Type B pancreatic cell (in vitro differentiated cells): ENCODE measurements at regions not wholly inside any gene's neighbourhood (a gene's known extent, or its start where the extent isn't known, plus 50 kb on each side); places are given as distances from the start of the nearest gene placed in this dataset.

Source experiments
- DNase-seq: peaks from one replicate; pipeline ENCODE4 v3.0.0; 2021; ENCODE audit warnings: mixed read lengths; ENCODE audit not compliant: unreplicated experiment; ENCODE audit errors: extremely low spot score
- H3K27ac Mint-ChIP-seq: 2 replicates; pipeline ENCODE4 v1.8.0; 2021; ENCODE audit warnings: mild to moderate bottlenecking, mixed read lengths
- H3K27me3 Mint-ChIP-seq: 2 replicates; pipeline ENCODE4 v1.8.0; 2021; ENCODE audit warnings: mixed read lengths
- H3K36me3 Mint-ChIP-seq: 2 replicates; pipeline ENCODE4 v1.8.0; 2021; ENCODE audit warnings: mixed read lengths
- H3K4me1 Mint-ChIP-seq: one replicate; pipeline ENCODE4 v1.8.0; 2021; ENCODE audit warnings: mixed read lengths; ENCODE audit not compliant: unreplicated experiment
- H3K4me3 Mint-ChIP-seq: 2 replicates; pipeline ENCODE4 v1.8.0; 2021; ENCODE audit warnings: mild to moderate bottlenecking, mixed read lengths
- H3K9me3 Mint-ChIP-seq: 2 replicates; pipeline ENCODE4 v1.8.0; 2021; ENCODE audit warnings: mixed read lengths
- CTCF ChIP-seq: fragments of 200-600 bp; sonication (generic); conservative IDR thresholded peaks from 2 replicates; pipeline ENCODE4 v1.5.0; 2021; ENCODE audit warnings: antibody characterized with exemption, mild to moderate bottlenecking

- H3K9me3 Mint-ChIP-seq, result no peaks in the 10 kb centered on the region
- no peak overlapping the region for H3K27ac Mint-ChIP-seq
- peaks cover 6% of the 10 kb centered on the region for H3K27me3 Mint-ChIP-seq
- TF ChIP-seq CTCF, result no peak
- H3K4me1 Mint-ChIP-seq, result no peaks in the 10 kb centered on the region
- DNase-seq, result no peak
- H3K36me3 Mint-ChIP-seq, result no peaks in the 10 kb centered on the region
- H3K4me3 Mint-ChIP-seq, result no peak overlapping the region
Measured at GRCh38 chr3:186477033-186477432, 67.1 kb downstream of the CRYGS start.

GRCh38 chr3:186476541-186476940 is 67.6 kb downstream of the CRYGS start:
- no peaks in the 10 kb centered on the region for H3K36me3 Mint-ChIP-seq
- TF ChIP-seq CTCF, result no peak
- H3K27me3 Mint-ChIP-seq, result peaks cover 11% of the 10 kb centered on the region
- H3K4me3 Mint-ChIP-seq, result no peak overlapping the region
- DNase-seq, result no peak
- H3K9me3 Mint-ChIP-seq, result no peaks in the 10 kb centered on the region
- no peak overlapping the region for H3K27ac Mint-ChIP-seq
- no peaks in the 10 kb centered on the region for H3K4me1 Mint-ChIP-seq

- no peak for TF ChIP-seq CTCF
- no peaks in the 10 kb centered on the region for H3K9me3 Mint-ChIP-seq
- peaks cover 15% of the 10 kb centered on the region for H3K27me3 Mint-ChIP-seq
- H3K4me1 Mint-ChIP-seq, result no peaks in the 10 kb centered on the region
- no peak for DNase-seq
- H3K27ac Mint-ChIP-seq, result peak overlapping the region; percentile 62
- no peaks in the 10 kb centered on the region for H3K36me3 Mint-ChIP-seq
- H3K4me3 Mint-ChIP-seq, result no peak overlapping the region
Measured at GRCh38 chr3:186476044-186476468, 68.1 kb downstream of the CRYGS start.

GRCh38 chr3:186473166-186473565 is 71.0 kb downstream of the CRYGS start:
- Mint-ChIP-seq H3K4me1 (peaks cover 8% of the 10 kb centered on the region), H3K36me3 (no peaks in the 10 kb centered on the region), H3K4me3 (no peak overlapping the region), H3K27me3 (peaks cover 18% of the 10 kb centered on the region), H3K27ac (no peak overlapping the region), H3K9me3 (no peaks in the 10 kb centered on the region)
- no peak for DNase-seq
- TF ChIP-seq CTCF, result no peak

GRCh38 chr3:186472456-186473008 is 71.6 kb downstream of the CRYGS start:
- peaks cover 8% of the 10 kb centered on the region for H3K4me1 Mint-ChIP-seq

More at GRCh38 chr3:186472456-186473008, 71.6 kb downstream of the CRYGS start:
- Mint-ChIP-seq H3K27me3 (peaks cover 21% of the 10 kb centered on the region), H3K27ac (no peak overlapping the region), H3K36me3 (no peaks in the 10 kb centered on the region), H3K9me3 (no peaks in the 10 kb centered on the region), H3K4me3 (no peak overlapping the region)
- no peak for DNase-seq
- TF ChIP-seq CTCF, result no peak
